Stomach (tissue), 8 donors: ENCODE measurements at regions not wholly inside any gene's neighbourhood (a gene's known extent, or its start where the extent isn't known, plus 50 kb on each side); places are given as distances from the start of the nearest gene placed in this dataset.

Source experiments
- DNase-seq, 2 donors: peaks; one replicate each; pipeline versions ENCODE4 v3.0.0 to v3.0.0-alpha.2; 2013 to 2019
- H3K27ac ChIP-seq, 5 donors: fragments of 200-600 bp in 4 of 5; sonication (generic) in 4 of 5; one replicate each; pipeline ENCODE4 v1.5.1; 2013 to 2019; ENCODE audit warnings: mild to moderate bottlenecking in 1 of 5, moderate library complexity in 1 of 5
- H3K27me3 ChIP-seq, 3 donors: fragments of 200-600 bp; sonication (generic); one replicate each; pipeline ENCODE4 v1.5.1; 2017 to 2019; ENCODE audit warnings: mixed run types in 1 of 3
- H3K36me3 ChIP-seq, 4 donors: fragments of 200-600 bp; sonication (generic); 1 replicate in 3 of 4; 2 replicates in 1 of 4; pipeline ENCODE4 v1.5.1; 2016 to 2019
- H3K4me1 ChIP-seq, 4 donors: fragments of 200-600 bp; sonication (generic); one replicate each; pipeline ENCODE4 v1.5.1; 2016 to 2019
- H3K4me3 ChIP-seq, 4 donors: fragments of 200-600 bp; sonication (generic) in 3 of 4; one replicate each; pipeline ENCODE4 v1.5.1; 2016 to 2019; ENCODE audit warnings: mild to moderate bottlenecking in 1 of 4
- H3K9me3 ChIP-seq, 4 donors: fragments of 200-600 bp; sonication (generic); one replicate each; pipeline ENCODE4 v1.5.1; 2016 to 2019
- EP300 ChIP-seq: sonication (generic); formaldehyde crosslinking; IDR thresholded peaks from one replicate; pipeline ENCODE4 v1.6.1; 2017; ENCODE audit warnings: antibody characterized with exemption
- POLR2A ChIP-seq, 4 donors: fragments of 450-650 bp; IDR thresholded peaks; one replicate each; pipeline ENCODE4 v1.6.1; 2016; ENCODE audit warnings: antibody characterized with exemption in 4 of 4, control low read depth in 2 of 4, mild to moderate bottlenecking in 1 of 4, moderate library complexity in 1 of 4
- POLR2AphosphoS5 ChIP-seq, 3 donors: sonication (generic); formaldehyde crosslinking; IDR thresholded peaks; one replicate each; pipeline ENCODE4 v1.6.1; 2016; ENCODE audit warnings: antibody characterized with exemption in 3 of 3
- WGBS, 5 donors: extraction: QIAGEN DNeasy Blood & Tissue Kit in 3 of 5; methylation state at CpG; one replicate each; pipeline versions ENCODE4 v1.1.5 to v1.1.7; 2013 to 2018; 5-methylcytosine and 5-hydroxymethylcytosine counted together
- intact Hi-C: fragments of 100-400 bp; cut with DNase I; formaldehyde crosslinking; loops from one replicate; pipeline ENCODE4 v1.15.1; 2023; ENCODE audit warnings: low total_unique reads
- TF ChIP-seq, protein P1 (sequence below), 7 experiments: fragments of 450-650 bp in 4 of 7; fragments of 200-600 bp in 3 of 7; sonication (generic) in 3 of 7; IDR thresholded peaks; one replicate each; pipeline ENCODE4 v1.5.1; 2016 to 2019; ENCODE audit warnings: antibody characterized with exemption in 7 of 7, control low read depth in 2 of 7, mild to moderate bottlenecking in 1 of 7
- donor health status: healthy with polysubstance abuse.
- donor health status: Bipolar disorder and iron deficiency.
- donor health status: healthy.

- TF ChIP-seq EP300 = no peak
- TF ChIP-seq, protein P1, sequence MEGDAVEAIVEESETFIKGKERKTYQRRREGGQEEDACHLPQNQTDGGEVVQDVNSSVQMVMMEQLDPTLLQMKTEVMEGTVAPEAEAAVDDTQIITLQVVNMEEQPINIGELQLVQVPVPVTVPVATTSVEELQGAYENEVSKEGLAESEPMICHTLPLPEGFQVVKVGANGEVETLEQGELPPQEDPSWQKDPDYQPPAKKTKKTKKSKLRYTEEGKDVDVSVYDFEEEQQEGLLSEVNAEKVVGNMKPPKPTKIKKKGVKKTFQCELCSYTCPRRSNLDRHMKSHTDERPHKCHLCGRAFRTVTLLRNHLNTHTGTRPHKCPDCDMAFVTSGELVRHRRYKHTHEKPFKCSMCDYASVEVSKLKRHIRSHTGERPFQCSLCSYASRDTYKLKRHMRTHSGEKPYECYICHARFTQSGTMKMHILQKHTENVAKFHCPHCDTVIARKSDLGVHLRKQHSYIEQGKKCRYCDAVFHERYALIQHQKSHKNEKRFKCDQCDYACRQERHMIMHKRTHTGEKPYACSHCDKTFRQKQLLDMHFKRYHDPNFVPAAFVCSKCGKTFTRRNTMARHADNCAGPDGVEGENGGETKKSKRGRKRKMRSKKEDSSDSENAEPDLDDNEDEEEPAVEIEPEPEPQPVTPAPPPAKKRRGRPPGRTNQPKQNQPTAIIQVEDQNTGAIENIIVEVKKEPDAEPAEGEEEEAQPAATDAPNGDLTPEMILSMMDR (IDR thresholded peaks at IDR 0.05) = no peak
- TF ChIP-seq POLR2AphosphoS5 (IDR thresholded peaks at IDR 0.05) = no peak
- no peak for TF ChIP-seq POLR2A (IDR thresholded peaks at IDR 0.05)
- Histone ChIP-seq H3K36me3 (no peaks in the 10 kb centered on the region), H3K4me3 (no peak overlapping the region), H3K4me1 (no peaks in the 10 kb centered on the region), H3K27ac (no peak overlapping the region), H3K27me3 (no peaks in the 10 kb centered on the region), H3K9me3 (peaks cover 0 to 4% (median 2%) of the 10 kb centered on the region in 4 donors)
- intact Hi-C loops = no loop called here
- no peak for DNase-seq
Measured at GRCh38 chr5:26192486-26192885, 845.9 kb downstream of the CDH9 start.

GRCh38 chr5:26181582-26181981 is 856.8 kb downstream of the CDH9 start:
- TF ChIP-seq POLR2A (IDR thresholded peaks at IDR 0.05) (no peak), POLR2AphosphoS5 (IDR thresholded peaks at IDR 0.05) (no peak), EP300 (no peak)
- TF ChIP-seq, protein P1 (IDR thresholded peaks at IDR 0.05) = no peak
- WGBS, 5 donors = 87 to 97% (median 95%) methylated on average over 1 of the region's 1 CpG
- intact Hi-C loops = no loop called here
- H3K4me3 ChIP-seq = no peak overlapping the region
- H3K27me3 ChIP-seq = no peaks in the 10 kb centered on the region
- no peaks in the 10 kb centered on the region for H3K4me1 ChIP-seq
- no peaks in the 10 kb centered on the region for H3K9me3 ChIP-seq
- no peak for DNase-seq
- no peak overlapping the region for H3K27ac ChIP-seq
- H3K36me3 ChIP-seq = no peaks in the 10 kb centered on the region

DNA sequence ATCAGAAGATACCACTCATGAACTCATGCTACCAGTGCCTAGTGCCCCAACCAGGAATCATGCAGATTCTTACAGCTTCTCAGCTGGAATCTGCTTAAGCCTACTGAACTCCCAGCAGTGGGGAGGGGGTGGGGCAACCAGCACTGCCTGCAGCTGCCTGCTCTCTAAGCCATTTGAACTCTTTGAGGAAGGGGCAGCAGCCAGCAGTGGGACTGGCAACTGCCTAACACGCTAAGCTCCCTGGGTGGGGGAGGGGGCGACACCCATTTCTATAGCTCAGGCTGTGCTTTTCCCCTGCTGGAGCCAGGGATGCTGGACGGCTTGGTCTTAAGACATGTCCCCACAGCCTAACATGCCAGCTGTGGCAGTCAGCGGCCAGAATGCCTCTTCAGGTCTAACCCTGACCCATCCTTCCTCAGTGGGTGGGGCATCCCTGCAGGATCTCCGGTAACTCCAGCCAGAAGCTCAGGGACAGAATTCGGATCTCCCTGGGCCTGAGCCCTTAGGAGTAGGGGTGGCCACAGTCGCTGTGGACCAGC is 889.7 kb downstream of the CDH9 start:
- H3K4me1 ChIP-seq = no peaks in the 10 kb centered on the region
- H3K36me3 ChIP-seq = no peaks in the 10 kb centered on the region
- H3K27ac ChIP-seq = no peak overlapping the region
- TF ChIP-seq, protein P1 (IDR thresholded peaks at IDR 0.05) = no peak
- TF ChIP-seq POLR2A (IDR thresholded peaks at IDR 0.05) (no peak), POLR2AphosphoS5 (IDR thresholded peaks at IDR 0.05) (no peak), EP300 (no peak)
- no peaks in the 10 kb centered on the region for H3K27me3 ChIP-seq
- peaks cover 0 to 24% (median 7%) of the 10 kb centered on the region in 4 donors for H3K9me3 ChIP-seq
- WGBS, 5 donors = 66 to 80% (median 70%) methylated on average over 7 of the region's 7 CpGs
- no peak overlapping the region for H3K4me3 ChIP-seq
- intact Hi-C loops = no loop called here
- DNase-seq = peak in 1 of 2 donors; percentile 1

DNA sequence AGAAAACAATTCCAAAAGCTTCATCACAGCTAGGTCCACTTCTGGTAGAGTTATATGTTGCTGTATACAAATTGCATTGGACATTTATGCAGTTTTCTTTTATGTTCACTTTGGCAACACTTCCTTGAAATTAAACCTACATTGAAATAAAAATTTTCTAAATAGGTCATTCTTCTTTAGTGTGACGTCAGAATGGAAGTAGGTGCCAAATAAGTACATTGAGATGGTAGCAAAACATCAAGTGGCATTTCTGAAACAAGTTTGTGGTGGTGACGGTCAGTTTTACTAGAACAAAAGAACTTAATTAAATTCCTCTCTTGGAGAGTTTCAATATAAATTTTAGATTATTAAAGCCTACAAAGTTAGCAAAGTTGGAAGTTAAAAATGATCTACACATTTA is 895.1 kb downstream of the CDH9 start:
- H3K9me3 ChIP-seq = peaks cover 0 to 2% (median under 1%) of the 10 kb centered on the region in 4 donors
- no peak overlapping the region for H3K4me3 ChIP-seq
- no peaks in the 10 kb centered on the region for H3K4me1 ChIP-seq
- 63 to 79% (median 67%) methylated on average over 2 of the region's 2 CpGs for WGBS, 5 donors
- H3K36me3 ChIP-seq = no peaks in the 10 kb centered on the region
- H3K27me3 ChIP-seq = no peaks in the 10 kb centered on the region
- TF ChIP-seq EP300 (no peak), POLR2A (IDR thresholded peaks at IDR 0.05) (no peak), POLR2AphosphoS5 (IDR thresholded peaks at IDR 0.05) (no peak)
- TF ChIP-seq, protein P1 (IDR thresholded peaks at IDR 0.05) = no peak
- intact Hi-C loops = no loop called here
- H3K27ac ChIP-seq = no peak overlapping the region
- no peak for DNase-seq
